B cell (primary cell): ENCODE measurements at regions not wholly inside any gene's neighbourhood (a gene's known extent, or its start where the extent isn't known, plus 50 kb on each side); places are given as distances from the start of the nearest gene placed in this dataset.

Experiments used
- ATAC-seq: fragments of 200-7000 bp; cut with Tn5 transposase; one replicate; pipeline ENCODE4 v1.10.0; 2021; ENCODE audit warnings: low read depth, mild to moderate bottlenecking, moderate number of reproducible peaks, moderate library complexity
- CTCF ChIA-PET: fragments of 350-600 bp; sonication (Branson Sonifier 250); formaldehyde crosslinking; loops from one replicate; lab custom pipeline; 2021; ENCODE audit warnings: antibody characterized with exemption, inconsistent platforms; lab: Charles Lee
- POLR2A ChIA-PET: fragments of 350-600 bp; sonication (Branson Sonifier 250); formaldehyde crosslinking; loops from one replicate; lab custom pipeline; 2021; ENCODE audit warnings: antibody characterized with exemption; lab: Charles Lee
- DNase-seq: peaks from one replicate; pipeline ENCODE4 v3.0.0; 2013
- H2AFZ ChIP-seq: 2 replicates; pipeline ENCODE4 v1.6.1; 2012; ENCODE audit warnings: mild to moderate bottlenecking, low read depth, low read length; ENCODE audit not compliant: insufficient read depth, poor library complexity, severe bottlenecking
- H3K27ac ChIP-seq, 2 donors: 1 replicate in 1 of 2; 2 replicates in 1 of 2; pipeline ENCODE4 v1.5.1; 2012 to 2013; ENCODE audit warnings: low read length in 2 of 2, mild to moderate bottlenecking in 2 of 2, moderate library complexity in 1 of 2
- H3K27me3 ChIP-seq, 4 experiments: fragments of 200-600 bp in 1 of 4; sonication (generic) in 1 of 4; replicated peaks in 1 of 4; 1 replicate in 2 of 4; 2 replicates in 2 of 4; pipeline versions ENCODE4 v1.6.1 to v1.7.0; 2013 to 2016; ENCODE audit warnings: low read length in 3 of 4, mild to moderate bottlenecking in 2 of 4, mixed read lengths in 1 of 4, moderate library complexity in 1 of 4; ENCODE audit not compliant: insufficient read depth in 4 of 4, control insufficient read depth in 3 of 4; ENCODE audit errors: control extremely low read depth in 1 of 4
- H3K36me3 ChIP-seq, 2 experiments: replicated peaks in 1 of 2; 1 replicate in 1 of 2; 2 replicates in 1 of 2; pipeline versions ENCODE4 v1.6.1 to v1.7.1; 2013; ENCODE audit warnings: low read length in 1 of 2; ENCODE audit not compliant: insufficient read depth in 2 of 2, control insufficient read depth in 1 of 2; ENCODE audit errors: control extremely low read depth in 1 of 2, extremely low read depth in 1 of 2
- H3K4me1 ChIP-seq, 2 donors: fragments of 200-600 bp in 1 of 2; sonication (generic) in 1 of 2; 1 replicate in 1 of 2; 2 replicates in 1 of 2; pipeline versions ENCODE4 v1.5.1 to v1.6.1; 2013 to 2017; ENCODE audit warnings: low read length in 2 of 2; ENCODE audit not compliant: control insufficient read depth in 2 of 2, insufficient read depth in 2 of 2
- H3K4me2 ChIP-seq: replicated peaks from 2 replicates; pipeline ENCODE3; 2012; ENCODE audit warnings: mild to moderate bottlenecking, low read depth, low read length; ENCODE audit not compliant: poor library complexity, severe bottlenecking
- H3K4me3 ChIP-seq, 5 experiments: fragments of 200-600 bp in 1 of 5; sonication (generic) in 1 of 5; 1 replicate in 3 of 5; 2 replicates in 2 of 5; pipeline versions ENCODE4 v1.5.1 to v1.7.0; 2011 to 2016; ENCODE audit warnings: low read length in 4 of 5, mild to moderate bottlenecking in 4 of 5, low read depth in 2 of 5, control low read depth in 1 of 5, moderate library complexity in 1 of 5; ENCODE audit not compliant: insufficient read depth in 1 of 5; ENCODE audit errors: control extremely low read depth in 1 of 5, extremely low read depth in 1 of 5
- H3K79me2 ChIP-seq: fragments of 200-600 bp; sonication (generic); one replicate; pipeline ENCODE4 v1.6.0; 2016; ENCODE audit warnings: low read length; ENCODE audit not compliant: control insufficient read depth, insufficient read depth
- H3K9ac ChIP-seq: fragments of 200-600 bp; sonication (generic); 2 replicates; pipeline ENCODE4 v1.6.1; 2017; ENCODE audit warnings: mild to moderate bottlenecking, low read length, moderate library complexity
- H3K9me3 ChIP-seq, 3 donors: one replicate each; pipeline versions ENCODE4 v1.6.1 to v1.7.1; 2013; ENCODE audit warnings: low read length in 2 of 3; ENCODE audit not compliant: control insufficient read depth in 2 of 3, insufficient read depth in 1 of 3; ENCODE audit errors: control extremely low read depth in 1 of 3
- H4K20me1 ChIP-seq: 2 replicates; pipeline ENCODE4 v1.6.0; 2012; ENCODE audit warnings: mild to moderate bottlenecking, low read length; ENCODE audit not compliant: insufficient read depth, control insufficient read depth, poor library complexity, severe bottlenecking
- H3K27ac Mint-ChIP-seq: one replicate; pipeline ENCODE4 v1.8.0; 2021; ENCODE audit warnings: mixed read lengths
- H3K27me3 Mint-ChIP-seq: one replicate; pipeline ENCODE4 v1.8.0; 2021; ENCODE audit warnings: mixed read lengths
- H3K4me1 Mint-ChIP-seq: one replicate; pipeline ENCODE4 v1.8.0; 2021; ENCODE audit warnings: mixed read lengths
- H3K4me3 Mint-ChIP-seq: one replicate; pipeline ENCODE4 v1.8.0; 2021; ENCODE audit warnings: mixed read lengths
- H3K9me3 Mint-ChIP-seq: one replicate; pipeline ENCODE4 v1.8.0; 2022; ENCODE audit warnings: mixed read lengths; ENCODE audit not compliant: insufficient read depth
- EZH2 ChIP-seq: IDR thresholded peaks from 2 replicates; pipeline ENCODE4 v1.6.1; 2012; ENCODE audit warnings: borderline replicate concordance, low read depth, mild to moderate bottlenecking, moderate library complexity, low read length; ENCODE audit not compliant: insufficient read depth, poor library complexity, severe bottlenecking
- WGBS: methylation state at CpG from one replicate; pipeline ENCODE4 v1.1.5; 2013; ENCODE audit warnings: missing lambda C conversion rate; ENCODE audit not compliant: insufficient coverage; 5-methylcytosine and 5-hydroxymethylcytosine counted together
- intact Hi-C: fragments of 100-400 bp; cut with micrococcal nuclease; formaldehyde crosslinking; loops from one replicate; pipeline ENCODE4 v1.10.0; 2022
- TF ChIP-seq, protein P1 (sequence below): fragments of 200-600 bp; IDR thresholded peaks from one replicate; pipeline ENCODE4 v1.8.0; 2022; ENCODE audit warnings: antibody characterized with exemption, mild to moderate bottlenecking

DNA sequence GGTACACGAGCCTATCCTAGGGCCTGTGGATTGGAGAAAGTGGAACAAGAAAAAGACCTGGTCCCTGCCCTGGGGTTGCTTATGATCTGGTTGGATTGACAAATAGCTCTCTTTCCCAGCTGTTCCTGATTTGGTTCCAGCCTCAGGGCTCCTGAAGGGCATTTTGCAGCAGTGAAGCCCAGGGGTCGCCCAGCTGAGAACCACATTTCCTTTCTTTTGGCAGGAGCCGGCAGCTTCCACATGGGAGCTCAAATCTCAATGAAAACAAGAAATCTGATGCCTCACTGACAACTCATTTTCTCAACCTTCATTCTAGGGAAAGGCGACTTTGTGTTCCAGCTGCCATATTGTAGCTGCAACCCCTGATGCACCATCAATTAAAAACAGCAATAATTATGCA is 140.6 kb upstream of the CADM1 start:
- WGBS = 69% methylated on average over 4 of the region's 4 CpGs
- Histone ChIP-seq H3K4me1 (no peaks in the 10 kb centered on the region), H3K36me3 (no peaks in the 10 kb centered on the region), H3K4me2 (no peak overlapping the region), H2AFZ (no peak overlapping the region), H3K79me2 (no peaks in the 10 kb centered on the region), H3K27ac (no peak overlapping the region), H4K20me1 (no peaks in the 10 kb centered on the region), H3K27me3 (no peaks in the 10 kb centered on the region), H3K9me3 (peaks cover 0 to 9% (median 0%) of the 10 kb centered on the region in 3 donors), H3K9ac (no peak overlapping the region), H3K4me3 (no peak overlapping the region)
- no peaks in the 10 kb centered on the region for H3K4me1 Mint-ChIP-seq
- H3K27me3 Mint-ChIP-seq = peaks cover 11% of the 10 kb centered on the region
- no peak overlapping the region for H3K27ac Mint-ChIP-seq
- no peak overlapping the region for H3K4me3 Mint-ChIP-seq
- ChIA-PET CTCF (no interaction called here), POLR2A (no interaction called here)
- TF ChIP-seq, protein P1, sequence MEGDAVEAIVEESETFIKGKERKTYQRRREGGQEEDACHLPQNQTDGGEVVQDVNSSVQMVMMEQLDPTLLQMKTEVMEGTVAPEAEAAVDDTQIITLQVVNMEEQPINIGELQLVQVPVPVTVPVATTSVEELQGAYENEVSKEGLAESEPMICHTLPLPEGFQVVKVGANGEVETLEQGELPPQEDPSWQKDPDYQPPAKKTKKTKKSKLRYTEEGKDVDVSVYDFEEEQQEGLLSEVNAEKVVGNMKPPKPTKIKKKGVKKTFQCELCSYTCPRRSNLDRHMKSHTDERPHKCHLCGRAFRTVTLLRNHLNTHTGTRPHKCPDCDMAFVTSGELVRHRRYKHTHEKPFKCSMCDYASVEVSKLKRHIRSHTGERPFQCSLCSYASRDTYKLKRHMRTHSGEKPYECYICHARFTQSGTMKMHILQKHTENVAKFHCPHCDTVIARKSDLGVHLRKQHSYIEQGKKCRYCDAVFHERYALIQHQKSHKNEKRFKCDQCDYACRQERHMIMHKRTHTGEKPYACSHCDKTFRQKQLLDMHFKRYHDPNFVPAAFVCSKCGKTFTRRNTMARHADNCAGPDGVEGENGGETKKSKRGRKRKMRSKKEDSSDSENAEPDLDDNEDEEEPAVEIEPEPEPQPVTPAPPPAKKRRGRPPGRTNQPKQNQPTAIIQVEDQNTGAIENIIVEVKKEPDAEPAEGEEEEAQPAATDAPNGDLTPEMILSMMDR = no peak
- ATAC-seq (no peak), DNase-seq (no peak)
- no peaks in the 10 kb centered on the region for H3K9me3 Mint-ChIP-seq
- intact Hi-C loops = no loop called here

DNA sequence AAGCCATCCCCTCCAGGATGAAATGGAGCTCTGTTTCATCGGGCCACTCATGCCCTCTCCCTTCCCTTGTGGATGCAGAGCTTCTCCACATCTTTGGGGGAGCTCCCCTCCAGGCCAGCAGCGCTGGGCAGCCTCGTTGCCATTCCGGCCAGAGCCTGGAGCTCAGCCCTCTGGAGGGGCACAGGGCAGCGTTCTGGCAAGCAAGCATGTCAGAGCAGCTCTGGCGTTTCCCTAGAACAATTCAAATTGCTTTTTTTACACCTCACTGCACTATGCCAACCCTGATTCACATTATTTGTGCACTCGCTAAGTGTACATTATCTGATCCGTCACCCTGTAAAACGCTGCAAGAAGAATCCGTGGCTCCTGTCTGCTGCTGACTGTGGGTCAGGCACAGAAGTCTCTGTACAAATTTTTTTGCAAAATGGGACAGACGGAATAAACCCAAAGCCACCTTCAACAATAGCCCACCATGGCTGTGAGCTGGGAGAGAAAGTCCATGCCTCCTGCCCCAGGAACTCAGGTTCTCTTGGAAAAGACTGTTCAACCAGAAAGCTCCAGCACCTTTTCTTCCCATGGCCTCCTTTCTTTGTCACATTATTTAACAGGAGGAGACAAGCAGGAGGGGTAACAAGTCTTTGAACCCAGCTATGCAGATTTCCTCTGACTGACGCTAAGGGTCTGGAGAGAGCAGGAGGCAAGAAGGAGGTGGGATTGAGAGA is 139.5 kb upstream of the CADM1 start:
- intact Hi-C loops = no loop called here
- CTCF ChIA-PET = no interaction called here

More for the DNA sequence above, 139.5 kb upstream of the CADM1 start:
- no peak overlapping the region for H3K27ac ChIP-seq
- H3K4me1 ChIP-seq = no peaks in the 10 kb centered on the region
- POLR2A ChIA-PET = no interaction called here
- DNase-seq = no peak
- H3K9me3 Mint-ChIP-seq = no peaks in the 10 kb centered on the region
- H2AFZ ChIP-seq = no peak overlapping the region
- H3K4me3 ChIP-seq = no peak overlapping the region
- no peaks in the 10 kb centered on the region for H3K36me3 ChIP-seq
- H4K20me1 ChIP-seq = no peaks in the 10 kb centered on the region
- no peak overlapping the region for H3K4me2 ChIP-seq
- peaks cover 0 to 9% (median 0%) of the 10 kb centered on the region in 3 donors for H3K9me3 ChIP-seq
- no peak overlapping the region for H3K27ac Mint-ChIP-seq
- WGBS = 76% methylated on average over 12 of the region's 12 CpGs
- H3K79me2 ChIP-seq = no peaks in the 10 kb centered on the region
- peaks cover 11% of the 10 kb centered on the region for H3K27me3 Mint-ChIP-seq
- ATAC-seq = no peak
- H3K4me3 Mint-ChIP-seq = no peak overlapping the region
- TF ChIP-seq EZH2 = no peak
- TF ChIP-seq, protein P1 = no peak
- H3K4me1 Mint-ChIP-seq = no peaks in the 10 kb centered on the region
- no peak overlapping the region for H3K9ac ChIP-seq
- H3K27me3 ChIP-seq = no peaks in the 10 kb centered on the region
